SK-N-SH (cell line): ENCODE measurements at regions not wholly inside any gene's neighbourhood (a gene's known extent, or its start where the extent isn't known, plus 50 kb on each side); places are given as distances from the start of the nearest gene placed in this dataset.

Source experiments
- FOXJ3 ChIP-seq: sonication (generic); formaldehyde crosslinking; IDR thresholded peaks from 2 replicates; pipeline ENCODE4 v1.5.1; 2020; ENCODE audit warnings: mild to moderate bottlenecking, missing genetic modification reagents
- JUND ChIP-seq: IDR thresholded peaks from 2 replicates; pipeline ENCODE4 v1.4.0; 2012
- NRF1 ChIP-seq: IDR thresholded peaks from 2 replicates; pipeline ENCODE4 v1.6.1; 2012; ENCODE audit warnings: low read depth, mild to moderate bottlenecking, low read length
- RCOR1 ChIP-seq: fragments of 150-350 bp; IDR thresholded peaks from 2 replicates; pipeline ENCODE4 v1.6.1; 2017; ENCODE audit warnings: antibody characterized with exemption, low read length
- SIN3A ChIP-seq: IDR thresholded peaks from 2 replicates; pipeline ENCODE4 v1.6.1; 2012; ENCODE audit warnings: low read depth, mild to moderate bottlenecking, low read length, moderate library complexity, borderline replicate concordance
- TF ChIP-seq, protein P1 (sequence below): fragments of 200-600 bp; sonication (generic); IDR thresholded peaks from 2 replicates; pipeline ENCODE4 v1.6.1; 2017; ENCODE audit warnings: antibody characterized with exemption, mild to moderate bottlenecking, moderate library complexity
- TF ChIP-seq, protein P2 (sequence below): IDR thresholded peaks from 2 replicates; pipeline ENCODE4 v1.6.1; 2012; ENCODE audit warnings: mild to moderate bottlenecking, low read depth, low read length, moderate library complexity
- TF ChIP-seq, protein P3 (sequence below): fragments of 150-350 bp; IDR thresholded peaks from 2 replicates; pipeline ENCODE4 v1.6.1; 2017; ENCODE audit warnings: antibody characterized with exemption, low read length, low read depth, borderline replicate concordance

DNA sequence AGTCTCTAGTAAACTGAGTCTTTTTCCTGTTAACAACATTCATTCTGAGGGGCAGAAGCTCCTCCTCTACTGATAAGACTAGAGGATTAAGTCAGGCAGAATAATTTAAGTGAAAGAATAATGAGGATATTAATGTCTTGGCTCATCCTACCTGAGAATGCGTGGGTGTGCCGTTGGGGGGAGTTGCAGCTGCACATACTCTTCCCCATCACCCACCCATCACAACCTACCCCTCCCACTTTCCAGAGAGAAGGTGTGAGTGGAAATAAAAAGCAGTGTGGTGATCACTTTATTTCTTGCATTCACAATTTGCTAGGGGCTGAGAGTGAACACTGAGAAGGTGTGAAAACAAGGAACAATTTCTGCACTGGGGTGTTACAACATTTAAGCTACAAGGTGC lies 146.8 kb upstream of the MAGI3 start:
- TF ChIP-seq, protein P1, sequence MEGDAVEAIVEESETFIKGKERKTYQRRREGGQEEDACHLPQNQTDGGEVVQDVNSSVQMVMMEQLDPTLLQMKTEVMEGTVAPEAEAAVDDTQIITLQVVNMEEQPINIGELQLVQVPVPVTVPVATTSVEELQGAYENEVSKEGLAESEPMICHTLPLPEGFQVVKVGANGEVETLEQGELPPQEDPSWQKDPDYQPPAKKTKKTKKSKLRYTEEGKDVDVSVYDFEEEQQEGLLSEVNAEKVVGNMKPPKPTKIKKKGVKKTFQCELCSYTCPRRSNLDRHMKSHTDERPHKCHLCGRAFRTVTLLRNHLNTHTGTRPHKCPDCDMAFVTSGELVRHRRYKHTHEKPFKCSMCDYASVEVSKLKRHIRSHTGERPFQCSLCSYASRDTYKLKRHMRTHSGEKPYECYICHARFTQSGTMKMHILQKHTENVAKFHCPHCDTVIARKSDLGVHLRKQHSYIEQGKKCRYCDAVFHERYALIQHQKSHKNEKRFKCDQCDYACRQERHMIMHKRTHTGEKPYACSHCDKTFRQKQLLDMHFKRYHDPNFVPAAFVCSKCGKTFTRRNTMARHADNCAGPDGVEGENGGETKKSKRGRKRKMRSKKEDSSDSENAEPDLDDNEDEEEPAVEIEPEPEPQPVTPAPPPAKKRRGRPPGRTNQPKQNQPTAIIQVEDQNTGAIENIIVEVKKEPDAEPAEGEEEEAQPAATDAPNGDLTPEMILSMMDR = no peak
- TF ChIP-seq, protein P2, sequence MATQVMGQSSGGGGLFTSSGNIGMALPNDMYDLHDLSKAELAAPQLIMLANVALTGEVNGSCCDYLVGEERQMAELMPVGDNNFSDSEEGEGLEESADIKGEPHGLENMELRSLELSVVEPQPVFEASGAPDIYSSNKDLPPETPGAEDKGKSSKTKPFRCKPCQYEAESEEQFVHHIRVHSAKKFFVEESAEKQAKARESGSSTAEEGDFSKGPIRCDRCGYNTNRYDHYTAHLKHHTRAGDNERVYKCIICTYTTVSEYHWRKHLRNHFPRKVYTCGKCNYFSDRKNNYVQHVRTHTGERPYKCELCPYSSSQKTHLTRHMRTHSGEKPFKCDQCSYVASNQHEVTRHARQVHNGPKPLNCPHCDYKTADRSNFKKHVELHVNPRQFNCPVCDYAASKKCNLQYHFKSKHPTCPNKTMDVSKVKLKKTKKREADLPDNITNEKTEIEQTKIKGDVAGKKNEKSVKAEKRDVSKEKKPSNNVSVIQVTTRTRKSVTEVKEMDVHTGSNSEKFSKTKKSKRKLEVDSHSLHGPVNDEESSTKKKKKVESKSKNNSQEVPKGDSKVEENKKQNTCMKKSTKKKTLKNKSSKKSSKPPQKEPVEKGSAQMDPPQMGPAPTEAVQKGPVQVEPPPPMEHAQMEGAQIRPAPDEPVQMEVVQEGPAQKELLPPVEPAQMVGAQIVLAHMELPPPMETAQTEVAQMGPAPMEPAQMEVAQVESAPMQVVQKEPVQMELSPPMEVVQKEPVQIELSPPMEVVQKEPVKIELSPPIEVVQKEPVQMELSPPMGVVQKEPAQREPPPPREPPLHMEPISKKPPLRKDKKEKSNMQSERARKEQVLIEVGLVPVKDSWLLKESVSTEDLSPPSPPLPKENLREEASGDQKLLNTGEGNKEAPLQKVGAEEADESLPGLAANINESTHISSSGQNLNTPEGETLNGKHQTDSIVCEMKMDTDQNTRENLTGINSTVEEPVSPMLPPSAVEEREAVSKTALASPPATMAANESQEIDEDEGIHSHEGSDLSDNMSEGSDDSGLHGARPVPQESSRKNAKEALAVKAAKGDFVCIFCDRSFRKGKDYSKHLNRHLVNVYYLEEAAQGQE = no peak
- TF ChIP-seq NRF1 = no peak
- TF ChIP-seq FOXJ3 = no peak
- no peak for TF ChIP-seq JUND
- no peak for TF ChIP-seq RCOR1
- TF ChIP-seq, protein P3, sequence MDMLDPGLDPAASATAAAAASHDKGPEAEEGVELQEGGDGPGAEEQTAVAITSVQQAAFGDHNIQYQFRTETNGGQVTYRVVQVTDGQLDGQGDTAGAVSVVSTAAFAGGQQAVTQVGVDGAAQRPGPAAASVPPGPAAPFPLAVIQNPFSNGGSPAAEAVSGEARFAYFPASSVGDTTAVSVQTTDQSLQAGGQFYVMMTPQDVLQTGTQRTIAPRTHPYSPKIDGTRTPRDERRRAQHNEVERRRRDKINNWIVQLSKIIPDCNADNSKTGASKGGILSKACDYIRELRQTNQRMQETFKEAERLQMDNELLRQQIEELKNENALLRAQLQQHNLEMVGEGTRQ = no peak
- no peak for TF ChIP-seq SIN3A
